ENCODE measurements at regions not wholly inside any gene's neighbourhood (a gene's known extent, or its start where the extent isn't known, plus 50 kb on each side); places are given as distances from the start of the nearest gene placed in this dataset.

- Mint-ChIP-seq H3K36me3 (ENCODE audit: unreplicated experiment) (peaks cover 1% of the 10 kb centered on the region), H3K4me1 (ENCODE audit: unreplicated experiment) (peaks cover 6% of the 10 kb centered on the region), H3K27me3 (ENCODE audit: unreplicated experiment) (no peaks in the 10 kb centered on the region), H3K4me3 (ENCODE audit: unreplicated experiment) (no peak overlapping the region), H3K9me3 (ENCODE audit: unreplicated experiment) (peaks cover 16% of the 10 kb centered on the region), H3K27ac (ENCODE audit: unreplicated experiment) (no peak overlapping the region)
- no peak for TF ChIP-seq CTCF (IDR thresholded peaks at IDR 0.05)
- DNase-seq (ENCODE audit: extremely low spot score, unreplicated experiment) = no peak
Measured at GRCh38 chr12:24200010-24200409, 250.5 kb upstream of the SOX5 start.

GRCh38 chr12:24198936-24199671 lies 249.6 kb upstream of the SOX5 start:
- Mint-ChIP-seq H3K4me3 (ENCODE audit: unreplicated experiment) (no peak overlapping the region), H3K27me3 (ENCODE audit: unreplicated experiment) (no peaks in the 10 kb centered on the region), H3K27ac (ENCODE audit: unreplicated experiment) (no peak overlapping the region), H3K4me1 (ENCODE audit: unreplicated experiment) (peaks cover 6% of the 10 kb centered on the region), H3K9me3 (ENCODE audit: unreplicated experiment) (peaks cover 16% of the 10 kb centered on the region), H3K36me3 (ENCODE audit: unreplicated experiment) (peaks cover 1% of the 10 kb centered on the region)
- no peak for DNase-seq (ENCODE audit: extremely low spot score, unreplicated experiment)
- no peak for TF ChIP-seq CTCF (IDR thresholded peaks at IDR 0.05)

GRCh38 chr12:24198070-24198469 lies 248.6 kb upstream of the SOX5 start:
- TF ChIP-seq CTCF (IDR thresholded peaks at IDR 0.05) = no peak
- Mint-ChIP-seq H3K27ac (ENCODE audit: unreplicated experiment) (no peak overlapping the region), H3K27me3 (ENCODE audit: unreplicated experiment) (no peaks in the 10 kb centered on the region), H3K4me1 (ENCODE audit: unreplicated experiment) (peaks cover 6% of the 10 kb centered on the region), H3K4me3 (ENCODE audit: unreplicated experiment) (no peak overlapping the region), H3K36me3 (ENCODE audit: unreplicated experiment) (peaks cover 1% of the 10 kb centered on the region), H3K9me3 (ENCODE audit: unreplicated experiment) (peaks cover 6% of the 10 kb centered on the region)
- DNase-seq (ENCODE audit: extremely low spot score, unreplicated experiment) = no peak

- TF ChIP-seq CTCF (IDR thresholded peaks at IDR 0.05) = no peak
- H3K4me3 Mint-ChIP-seq (ENCODE audit: unreplicated experiment) = no peak overlapping the region
- no peak for DNase-seq (ENCODE audit: extremely low spot score, unreplicated experiment)
- no peaks in the 10 kb centered on the region for H3K27me3 Mint-ChIP-seq (ENCODE audit: unreplicated experiment)
- peaks cover 1% of the 10 kb centered on the region for H3K36me3 Mint-ChIP-seq (ENCODE audit: unreplicated experiment)
- no peak overlapping the region for H3K27ac Mint-ChIP-seq (ENCODE audit: unreplicated experiment)
- peaks cover 2% of the 10 kb centered on the region for H3K9me3 Mint-ChIP-seq (ENCODE audit: unreplicated experiment)
- peaks cover 6% of the 10 kb centered on the region for H3K4me1 Mint-ChIP-seq (ENCODE audit: unreplicated experiment)
Measured at GRCh38 chr12:24197532-24197931, 248.1 kb upstream of the SOX5 start.

- H3K27ac Mint-ChIP-seq (ENCODE audit: unreplicated experiment) = no peak overlapping the region
- H3K4me1 Mint-ChIP-seq (ENCODE audit: unreplicated experiment) = peaks cover 6% of the 10 kb centered on the region
- no peak for DNase-seq (ENCODE audit: extremely low spot score, unreplicated experiment)
- no peaks in the 10 kb centered on the region for H3K27me3 Mint-ChIP-seq (ENCODE audit: unreplicated experiment)
- no peak overlapping the region for H3K4me3 Mint-ChIP-seq (ENCODE audit: unreplicated experiment)
- no peak for TF ChIP-seq CTCF (IDR thresholded peaks at IDR 0.05)
- no peaks in the 10 kb centered on the region for H3K9me3 Mint-ChIP-seq (ENCODE audit: unreplicated experiment)
- H3K36me3 Mint-ChIP-seq (ENCODE audit: unreplicated experiment) = no peaks in the 10 kb centered on the region
Measured at GRCh38 chr12:24195063-24195462, 245.6 kb upstream of the SOX5 start.
